OCI-LY1 (cell line): ENCODE measurements at regions not wholly inside any gene's neighbourhood (a gene's known extent, or its start where the extent isn't known, plus 50 kb on each side); places are given as distances from the start of the nearest gene placed in this dataset.

Source experiments
- H2AFZ ChIP-seq: fragments of 200-600 bp; sonication (generic), shearing (Covaris generic); 2 replicates; pipeline ENCODE4 v1.6.0; 2014; ENCODE audit warnings: antibody characterized with exemption, mild to moderate bottlenecking, low read length
- H3F3A ChIP-seq: fragments of 200-600 bp; sonication (generic), shearing (Covaris generic); 2 replicates; pipeline ENCODE4 v1.6.0; 2014; ENCODE audit warnings: mild to moderate bottlenecking, antibody characterized with exemption, low read length, moderate library complexity; ENCODE audit not compliant: insufficient read depth
- H3K27ac ChIP-seq: fragments of 200-600 bp; sonication (generic); 2 replicates; pipeline ENCODE4 v1.5.1; 2014; ENCODE audit warnings: low read length, mixed run types, mild to moderate bottlenecking, low read depth; ENCODE audit not compliant: poor library complexity, severe bottlenecking
- H3K27me3 ChIP-seq: fragments of 200-600 bp; sonication (generic); 2 replicates; pipeline ENCODE4 v1.6.0; 2014; ENCODE audit warnings: antibody characterized with exemption, mild to moderate bottlenecking, low read length, moderate library complexity; ENCODE audit not compliant: insufficient read depth
- H3K36me3 ChIP-seq: fragments of 200-600 bp; sonication (generic); 2 replicates; pipeline ENCODE4 v1.6.1; 2014; ENCODE audit warnings: mild to moderate bottlenecking, antibody characterized with exemption, low read length, moderate library complexity, mixed read lengths; ENCODE audit not compliant: insufficient read depth
- H3K4me1 ChIP-seq: fragments of 200-600 bp; sonication (generic); 2 replicates; pipeline ENCODE4 v1.5.1; 2014; ENCODE audit warnings: mild to moderate bottlenecking, low read length, moderate library complexity; ENCODE audit not compliant: insufficient read depth, severe bottlenecking
- H3K4me2 ChIP-seq: fragments of 200-600 bp; sonication (generic), shearing (Covaris generic); 2 replicates; pipeline ENCODE4 v1.6.1; 2014; ENCODE audit warnings: low read length
- H3K4me3 ChIP-seq: fragments of 200-600 bp; sonication (generic); 2 replicates; pipeline ENCODE4 v1.5.1; 2014; ENCODE audit warnings: low read length, low read depth, mild to moderate bottlenecking, mixed read lengths; ENCODE audit not compliant: poor library complexity, severe bottlenecking
- H3K79me2 ChIP-seq: fragments of 200-600 bp; shearing (Covaris generic); 2 replicates; pipeline ENCODE4 v1.6.1; 2016; ENCODE audit warnings: mixed run types, low read length, mixed read lengths; ENCODE audit not compliant: insufficient read depth
- H3K9ac ChIP-seq: fragments of 200-600 bp; sonication (generic), shearing (Covaris generic); 2 replicates; pipeline ENCODE4 v1.6.1; 2014; ENCODE audit warnings: mild to moderate bottlenecking, low read length, mixed read lengths
- H3K9me2 ChIP-seq: fragments of 200-600 bp; sonication (generic), shearing (Covaris generic); 2 replicates; pipeline ENCODE4 v1.6.1; 2014; ENCODE audit warnings: low read depth, mild to moderate bottlenecking, low read length, mixed read lengths
- H3K9me3 ChIP-seq: fragments of 200-600 bp; shearing (Covaris generic); 2 replicates; pipeline ENCODE4 v1.6.1; 2014; ENCODE audit warnings: low read length, mixed read lengths
- H4K20me1 ChIP-seq: fragments of 200-600 bp; sonication (generic), shearing (Covaris generic); 2 replicates; pipeline ENCODE4 v1.6.0; 2016; ENCODE audit warnings: mild to moderate bottlenecking, low read length; ENCODE audit not compliant: insufficient read depth
- CTCF ChIP-seq: fragments of 200-600 bp; sonication (generic), shearing (Covaris generic); IDR thresholded peaks from 2 replicates; pipeline ENCODE4 v1.5.1; 2017; ENCODE audit warnings: mild to moderate bottlenecking, antibody characterized with exemption, low read length, moderate library complexity, mixed read lengths
- EZH2 ChIP-seq: fragments of 200-600 bp; sonication (generic), shearing (Covaris generic); IDR thresholded peaks from 2 replicates; pipeline ENCODE4 v1.8.0; 2017; ENCODE audit warnings: borderline replicate concordance, mixed run types, mild to moderate bottlenecking, antibody characterized with exemption, low read length, moderate library complexity, mixed read lengths

GRCh38 chr11:42762348-42762747 lies 549.4 kb upstream of the API5 start:
- Histone ChIP-seq H3K79me2 (no peaks in the 10 kb centered on the region), H3K9me2 (no peaks in the 10 kb centered on the region), H3K9me3 (no peaks in the 10 kb centered on the region), H3K4me2 (no peak overlapping the region), H3F3A (no peaks in the 10 kb centered on the region), H3K4me3 (no peak overlapping the region), H4K20me1 (no peaks in the 10 kb centered on the region), H3K4me1 (no peaks in the 10 kb centered on the region), H3K27me3 (no peaks in the 10 kb centered on the region), H3K36me3 (no peaks in the 10 kb centered on the region), H3K9ac (no peak overlapping the region), H3K27ac (no peak overlapping the region), H2AFZ (no peak overlapping the region)
- no peak for TF ChIP-seq EZH2
- TF ChIP-seq CTCF, result no peak

GRCh38 chr11:42764936-42765335 lies 546.9 kb upstream of the API5 start:
- H3K9me3 ChIP-seq, result no peaks in the 10 kb centered on the region
- H3K27me3 ChIP-seq, result no peaks in the 10 kb centered on the region
- no peak overlapping the region for H3K4me2 ChIP-seq
- H4K20me1 ChIP-seq, result no peaks in the 10 kb centered on the region
- H3K36me3 ChIP-seq, result no peaks in the 10 kb centered on the region
- no peak overlapping the region for H3K9ac ChIP-seq
- H3F3A ChIP-seq, result no peaks in the 10 kb centered on the region
- TF ChIP-seq CTCF (no peak), EZH2 (no peak)
- H2AFZ ChIP-seq, result no peak overlapping the region
- no peaks in the 10 kb centered on the region for H3K9me2 ChIP-seq
- H3K79me2 ChIP-seq, result no peaks in the 10 kb centered on the region
- H3K27ac ChIP-seq, result no peak overlapping the region
- no peak overlapping the region for H3K4me3 ChIP-seq
- no peaks in the 10 kb centered on the region for H3K4me1 ChIP-seq

GRCh38 chr11:42768576-42768975 lies 543.2 kb upstream of the API5 start:
- Histone ChIP-seq H3K27me3 (no peaks in the 10 kb centered on the region), H4K20me1 (no peaks in the 10 kb centered on the region), H3K9me3 (no peaks in the 10 kb centered on the region), H3K79me2 (no peaks in the 10 kb centered on the region), H3K9me2 (no peaks in the 10 kb centered on the region), H3K9ac (no peak overlapping the region), H2AFZ (no peak overlapping the region), H3K27ac (no peak overlapping the region), H3K4me3 (no peak overlapping the region), H3F3A (no peaks in the 10 kb centered on the region), H3K4me1 (no peaks in the 10 kb centered on the region), H3K4me2 (no peak overlapping the region), H3K36me3 (no peaks in the 10 kb centered on the region)
- TF ChIP-seq EZH2 (no peak), CTCF (no peak)
